Muscle of leg (tissue), 3 donors: ENCODE measurements at regions not wholly inside any gene's neighbourhood (a gene's known extent, or its start where the extent isn't known, plus 50 kb on each side); places are given as distances from the start of the nearest gene placed in this dataset.

ENCODE experiments used
- DNase-seq: peaks from one replicate; pipeline ENCODE4 v3.0.0; 2013
- H3K27ac ChIP-seq: one replicate; pipeline ENCODE4 v1.5.1; 2013; ENCODE audit warnings: mild to moderate bottlenecking, low read length, control low read depth
- H3K27me3 ChIP-seq: one replicate; pipeline ENCODE4 v1.6.1; 2013; ENCODE audit warnings: low read length; ENCODE audit not compliant: control insufficient read depth, insufficient read depth
- H3K36me3 ChIP-seq: one replicate; pipeline ENCODE4 v1.6.1; 2013; ENCODE audit warnings: low read length; ENCODE audit not compliant: control insufficient read depth, insufficient read depth
- H3K4me1 ChIP-seq: one replicate; pipeline ENCODE4 v1.6.1; 2013; ENCODE audit warnings: low read length; ENCODE audit not compliant: control insufficient read depth, insufficient read depth
- H3K4me3 ChIP-seq: one replicate; pipeline ENCODE4 v1.5.1; 2013; ENCODE audit warnings: low read length, control low read depth
- H3K9me3 ChIP-seq: replicated peaks from 2 replicates; pipeline ENCODE4 v1.6.1; 2013; ENCODE audit warnings: low read depth, low read length; ENCODE audit not compliant: control insufficient read depth
- WGBS: methylation state at CpG from one replicate; pipeline ENCODE4 v1.1.5; 2013; ENCODE audit warnings: missing lambda C conversion rate; ENCODE audit not compliant: insufficient coverage; 5-methylcytosine and 5-hydroxymethylcytosine counted together

DNA sequence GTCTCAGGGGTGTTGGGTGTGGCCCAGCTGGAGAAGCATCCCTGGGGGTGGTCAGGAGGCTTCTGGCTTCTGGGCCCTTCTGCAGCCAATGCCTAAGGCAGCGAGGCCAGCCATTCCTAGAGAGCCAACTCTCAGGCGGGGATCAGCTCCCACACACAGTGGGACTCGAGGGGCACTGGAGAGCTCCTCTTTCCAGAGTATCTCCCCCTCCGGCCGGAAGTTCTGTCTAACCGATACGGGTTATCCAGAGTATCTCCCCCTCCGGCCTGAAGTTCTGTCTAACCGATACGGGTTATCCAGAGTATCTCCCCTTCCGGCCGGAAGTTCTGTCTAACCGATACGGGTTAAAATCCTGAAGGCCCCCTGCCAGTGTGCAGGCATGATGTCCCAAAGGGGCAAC lies 71.2 kb upstream of the B3GAT1 start:
- Histone ChIP-seq H3K4me1 (no peaks in the 10 kb centered on the region), H3K27ac (no peak overlapping the region), H3K4me3 (no peak overlapping the region), H3K9me3 (no peaks in the 10 kb centered on the region), H3K36me3 (no peaks in the 10 kb centered on the region), H3K27me3 (peaks cover 3% of the 10 kb centered on the region)
- 83% methylated on average over 14 of the region's 14 CpGs for WGBS
- DNase-seq = no peak

DNA sequence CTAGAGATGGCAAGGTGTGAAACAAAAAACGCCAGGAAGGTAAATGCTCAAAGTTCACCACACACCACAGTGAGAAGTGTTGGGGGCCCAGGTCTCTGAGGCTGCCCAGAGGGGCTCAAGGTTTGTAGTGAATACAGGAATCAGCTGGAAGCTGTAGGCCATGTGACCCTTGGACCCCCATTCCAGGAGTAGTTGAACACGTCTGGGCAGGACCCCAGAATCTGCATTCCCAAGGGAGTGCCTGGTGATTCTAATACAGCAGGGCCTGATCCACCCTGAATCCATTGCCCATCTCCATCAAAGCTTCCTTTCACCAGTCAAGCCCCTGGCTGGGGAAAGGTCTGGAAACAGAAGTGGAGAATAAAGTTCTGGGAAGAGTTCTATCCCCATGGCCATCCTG lies 70.8 kb upstream of the B3GAT1 start:
- Histone ChIP-seq H3K27me3 (peaks cover 3% of the 10 kb centered on the region), H3K27ac (no peak overlapping the region), H3K9me3 (no peaks in the 10 kb centered on the region), H3K36me3 (no peaks in the 10 kb centered on the region), H3K4me1 (no peaks in the 10 kb centered on the region), H3K4me3 (no peak overlapping the region)
- DNase-seq = no peak
- WGBS = 50% methylated on average over 1 of the region's 2 CpGs

GRCh38 chr11:134481933-134482527 lies 70.0 kb upstream of the B3GAT1 start:
- H3K27me3 ChIP-seq = peaks cover 6% of the 10 kb centered on the region
- no peak overlapping the region for H3K4me3 ChIP-seq
- WGBS = 53% methylated on average over 4 of the region's 4 CpGs
- no peaks in the 10 kb centered on the region for H3K36me3 ChIP-seq
- no peak overlapping the region for H3K27ac ChIP-seq
- H3K9me3 ChIP-seq = no peaks in the 10 kb centered on the region
- no peak for DNase-seq
- no peaks in the 10 kb centered on the region for H3K4me1 ChIP-seq

- 85% methylated on average over 3 of the region's 3 CpGs for WGBS
Observed at GRCh38 chr11:134481135-134481534, 69.1 kb upstream of the B3GAT1 start.

DNA sequence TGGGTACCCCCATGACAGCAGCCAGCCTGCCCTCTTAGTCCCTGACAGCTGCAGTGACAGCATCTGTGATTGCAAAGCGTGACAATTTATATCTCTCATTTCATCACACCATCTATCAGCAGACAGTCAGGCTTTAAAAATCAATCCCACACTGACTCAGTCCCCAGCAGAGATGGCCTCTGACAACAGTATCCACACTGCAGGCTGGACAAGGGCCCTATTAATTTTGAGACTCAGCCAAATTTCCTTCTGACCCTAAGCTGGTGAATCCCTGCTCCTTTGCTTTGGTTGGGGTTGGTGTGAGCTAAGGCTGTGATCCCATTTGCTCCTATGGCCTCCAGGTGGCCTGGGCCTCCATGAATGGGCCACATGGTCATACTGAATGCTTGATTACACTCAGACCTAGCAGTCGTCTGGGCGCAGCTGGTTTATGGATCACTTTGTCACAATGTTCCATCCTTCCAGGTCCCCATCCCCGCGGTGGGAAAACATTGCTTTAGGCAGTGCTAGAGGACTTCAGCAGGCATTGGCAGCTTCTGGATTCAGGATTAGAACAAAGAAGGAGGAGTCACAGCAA lies 68.2 kb upstream of the B3GAT1 start:
- Histone ChIP-seq H3K27ac (no peak overlapping the region), H3K36me3 (no peaks in the 10 kb centered on the region), H3K27me3 (peaks cover 10% of the 10 kb centered on the region), H3K9me3 (no peaks in the 10 kb centered on the region), H3K4me1 (no peaks in the 10 kb centered on the region), H3K4me3 (no peak overlapping the region)
- no peak for DNase-seq
- WGBS = 36% methylated on average over 3 of the region's 5 CpGs

More at GRCh38 chr11:134481135-134481534, 69.1 kb upstream of the B3GAT1 start:
- no peak for DNase-seq
- Histone ChIP-seq H3K4me3 (no peak overlapping the region), H3K27ac (no peak overlapping the region), H3K27me3 (peaks cover 10% of the 10 kb centered on the region), H3K4me1 (no peaks in the 10 kb centered on the region), H3K9me3 (no peaks in the 10 kb centered on the region), H3K36me3 (no peaks in the 10 kb centered on the region)

DNA sequence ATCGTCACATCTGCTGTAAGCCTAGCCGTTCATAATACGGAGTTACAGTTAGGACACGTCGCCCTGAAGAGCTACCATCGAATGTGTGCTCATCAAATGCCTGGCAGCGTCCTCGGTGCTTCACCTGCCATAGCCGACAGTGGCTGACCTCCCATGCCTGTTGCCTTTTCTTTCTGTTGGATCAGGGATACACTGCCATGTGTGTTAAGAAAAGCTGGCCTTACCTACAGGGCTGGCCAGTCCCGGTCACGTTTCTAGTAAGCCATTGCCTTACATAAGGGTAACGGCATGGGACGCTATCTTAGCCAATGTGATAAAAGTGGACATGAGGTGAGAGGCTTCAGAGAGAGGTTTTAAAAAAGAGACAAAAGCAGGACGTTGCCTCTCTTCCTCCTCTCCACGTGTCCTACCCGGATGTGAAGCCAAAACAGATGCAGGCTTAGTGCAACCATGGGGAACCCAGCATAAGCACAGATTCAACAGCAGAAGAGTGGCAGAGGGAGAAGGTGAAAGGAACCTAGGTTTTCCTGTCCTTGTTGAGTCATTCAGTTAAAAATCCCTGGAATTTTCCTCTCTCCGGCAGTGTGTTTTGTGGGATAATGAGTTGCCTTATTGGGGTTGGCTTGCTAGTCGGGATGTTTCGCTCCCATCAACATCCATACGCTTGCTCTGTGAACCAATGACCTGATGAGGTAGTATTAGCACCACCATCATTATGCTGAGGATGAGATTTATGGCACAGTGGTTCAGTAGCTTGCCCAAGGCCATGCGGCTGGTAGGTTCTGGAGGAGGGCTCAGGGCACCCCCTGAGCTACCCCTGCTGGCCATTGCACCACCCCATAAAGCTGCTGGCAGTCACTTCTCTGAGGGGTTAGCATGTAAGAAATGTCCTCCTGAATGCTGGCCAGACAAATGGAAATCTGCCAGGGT lies 67.4 kb upstream of the B3GAT1 start:
- Histone ChIP-seq H3K9me3 (no peaks in the 10 kb centered on the region), H3K4me1 (no peaks in the 10 kb centered on the region), H3K27me3 (peaks cover 10% of the 10 kb centered on the region), H3K4me3 (no peak overlapping the region), H3K36me3 (no peaks in the 10 kb centered on the region), H3K27ac (no peak overlapping the region)
- WGBS = 77% methylated on average over 8 of the region's 21 CpGs
- no peak for DNase-seq

- DNase-seq = no peak
- 67% methylated on average over 2 of the region's 2 CpGs for WGBS
- peaks cover 10% of the 10 kb centered on the region for H3K27me3 ChIP-seq
- no peak overlapping the region for H3K4me3 ChIP-seq
- no peaks in the 10 kb centered on the region for H3K9me3 ChIP-seq
- no peaks in the 10 kb centered on the region for H3K4me1 ChIP-seq
- H3K36me3 ChIP-seq = no peaks in the 10 kb centered on the region
- H3K27ac ChIP-seq = no peak overlapping the region
Observed at GRCh38 chr11:134478611-134479010, 66.6 kb upstream of the B3GAT1 start.

- Histone ChIP-seq H3K4me3 (no peak overlapping the region), H3K4me1 (no peaks in the 10 kb centered on the region), H3K9me3 (no peaks in the 10 kb centered on the region), H3K27me3 (peaks cover 10% of the 10 kb centered on the region), H3K36me3 (no peaks in the 10 kb centered on the region), H3K27ac (no peak overlapping the region)
- no peak for DNase-seq
- 93% methylated on average over 4 of the region's 7 CpGs for whole genome bisulfite sequencing
Observed at GRCh38 chr11:134478176-134478575, 66.1 kb upstream of the B3GAT1 start.

- no peaks in the 10 kb centered on the region for H3K36me3 ChIP-seq
- no peaks in the 10 kb centered on the region for H3K9me3 ChIP-seq
- H3K4me1 ChIP-seq = no peaks in the 10 kb centered on the region
- peaks cover 10% of the 10 kb centered on the region for H3K27me3 ChIP-seq
- DNase-seq = no peak
- no peak overlapping the region for H3K27ac ChIP-seq
- 13% methylated on average over 1 of the region's 2 CpGs for WGBS
- no peak overlapping the region for H3K4me3 ChIP-seq
Observed at GRCh38 chr11:134477486-134477885, 65.4 kb upstream of the B3GAT1 start.

- no peak overlapping the region for H3K4me3 ChIP-seq
- peak; percentile 33 for DNase-seq
- no peak overlapping the region for H3K27ac ChIP-seq
- H3K27me3 ChIP-seq = peaks cover 9% of the 10 kb centered on the region
- 6% methylated on average over 11 of the region's 11 CpGs for WGBS
- H3K36me3 ChIP-seq = no peaks in the 10 kb centered on the region
- no peaks in the 10 kb centered on the region for H3K9me3 ChIP-seq
- H3K4me1 ChIP-seq = no peaks in the 10 kb centered on the region
Observed at GRCh38 chr11:134476435-134477021, 64.5 kb upstream of the B3GAT1 start.
